HEK293 (cell line): ENCODE measurements at regions not wholly inside any gene's neighbourhood (a gene's known extent, or its start where the extent isn't known, plus 50 kb on each side); places are given as distances from the start of the nearest gene placed in this dataset.

Experiments
- CTCF ChIP-seq: fragments of 450-650 bp; formaldehyde crosslinking; IDR thresholded peaks from 2 replicates; pipeline ENCODE4 v1.5.1; 2016; ENCODE audit warnings: missing biosample characterization, missing genetic modification characterization
- HOXA7 ChIP-seq: sonication (generic); formaldehyde crosslinking; IDR thresholded peaks from 2 replicates; pipeline ENCODE4 v1.8.1; 2022; ENCODE audit warnings: missing genetic modification reagents, borderline replicate concordance
- PRDM6 ChIP-seq: fragments of 450-650 bp; formaldehyde crosslinking; IDR thresholded peaks from 2 replicates; pipeline ENCODE4 v1.5.1; 2017; ENCODE audit warnings: missing biosample characterization, missing genetic modification characterization
- REST ChIP-seq: fragments of 450-650 bp; formaldehyde crosslinking; IDR thresholded peaks from 2 replicates; pipeline ENCODE4 v1.5.1; 2016; ENCODE audit warnings: missing biosample characterization, missing genetic modification characterization
- SP3 ChIP-seq: fragments of 450-650 bp; formaldehyde crosslinking; IDR thresholded peaks from 2 replicates; pipeline ENCODE4 v1.5.1; 2016; ENCODE audit warnings: missing biosample characterization, missing genetic modification characterization
- ZBTB49 ChIP-seq: fragments of 450-650 bp; formaldehyde crosslinking; IDR thresholded peaks from 2 replicates; pipeline ENCODE4 v1.5.1; 2016; ENCODE audit warnings: missing biosample characterization, missing genetic modification characterization, low read depth
- ZNF140 ChIP-seq: fragments of 450-650 bp; formaldehyde crosslinking; IDR thresholded peaks from 2 replicates; pipeline ENCODE4 v1.5.1; 2016; ENCODE audit warnings: missing biosample characterization, missing genetic modification characterization
- ZNF175 ChIP-seq: fragments of 450-650 bp; formaldehyde crosslinking; IDR thresholded peaks from 2 replicates; pipeline ENCODE4 v1.5.1; 2016; ENCODE audit warnings: missing biosample characterization, missing genetic modification characterization
- ZNF621 ChIP-seq: fragments of 450-650 bp; formaldehyde crosslinking; IDR thresholded peaks from 2 replicates; pipeline ENCODE4 v1.5.1; 2017; ENCODE audit warnings: missing biosample characterization, missing genetic modification characterization
- ZNF768 ChIP-seq: fragments of 450-650 bp; formaldehyde crosslinking; IDR thresholded peaks from 2 replicates; pipeline ENCODE4 v1.5.1; 2018; ENCODE audit warnings: missing biosample characterization, mild to moderate bottlenecking, missing genetic modification characterization
- ZSCAN5A ChIP-seq: fragments of 450-650 bp; formaldehyde crosslinking; IDR thresholded peaks from 2 replicates; pipeline ENCODE4 v1.5.1; 2016; ENCODE audit warnings: missing biosample characterization, missing genetic modification characterization

- TF ChIP-seq ZNF140 (tag by site-specific recombination) = no peak
- no peak for TF ChIP-seq ZNF621 (tag by site-specific recombination)
- TF ChIP-seq CTCF (tag by site-specific recombination) = no peak
- TF ChIP-seq SP3 (tag by site-specific recombination) = no peak
- TF ChIP-seq ZNF768 (tag by site-specific recombination) = no peak
- no peak for TF ChIP-seq HOXA7
- TF ChIP-seq REST (tag by site-specific recombination) = no peak
- TF ChIP-seq PRDM6 (tag by site-specific recombination) = no peak
- TF ChIP-seq ZSCAN5A (tag by site-specific recombination) = no peak
- TF ChIP-seq ZNF175 (tag by site-specific recombination) = no peak
- TF ChIP-seq ZBTB49 (tag by site-specific recombination) = no peak
Measured at GRCh38 chrX:96576368-96576767, 108.3 kb upstream of the DIAPH2 start.
